ENCODE measurements at regions not wholly inside any gene's neighbourhood (a gene's known extent, or its start where the extent isn't known, plus 50 kb on each side); places are given as distances from the start of the nearest gene placed in this dataset.

DNA sequence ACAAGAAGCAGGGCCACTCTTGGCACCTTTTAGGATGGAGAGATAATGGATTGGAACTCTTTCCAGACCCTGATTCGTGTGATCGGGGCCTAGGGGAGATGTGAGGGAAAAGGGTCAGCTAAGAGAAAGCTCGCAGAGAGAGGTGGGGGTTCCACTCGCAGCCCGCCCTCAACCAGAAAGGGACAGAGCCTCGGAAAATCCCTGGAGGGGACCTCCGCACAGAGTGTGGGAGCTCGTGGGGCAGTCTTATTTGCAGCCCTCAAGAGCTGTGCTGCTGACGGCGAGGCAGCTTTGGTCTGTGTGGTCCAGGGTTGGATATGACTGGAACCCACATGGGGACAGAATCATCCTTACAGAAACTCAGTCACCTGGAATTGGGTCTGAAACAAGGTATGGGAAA, 184.3 kb upstream of the PMEPA1 start:
- no peak overlapping the region for H3K9ac ChIP-seq (replicated peaks; ENCODE audit: extremely low read depth, insufficient read depth, low read length)
- no peaks in the 10 kb centered on the region for H3K9me1 ChIP-seq (replicated peaks; ENCODE audit: control insufficient read depth, extremely low read depth, insufficient read depth, low read length)
- H4K20me1 ChIP-seq (replicated peaks; ENCODE audit: control insufficient read depth, extremely low read depth, insufficient read depth, low read length): no peaks in the 10 kb centered on the region
- ChIA-PET POLR2A (no interaction called here), CTCF (no interaction called here)
- dilution Hi-C loops (cut with MboI; ENCODE audit: extremely low pct_ligation_motif_present, low sequenced_read_pairs): no loop called here
- no peaks in the 10 kb centered on the region for H3K9me3 ChIP-seq (replicated peaks; ENCODE audit: control insufficient read depth, insufficient read depth, low read length)
- H3K79me2 ChIP-seq (ENCODE audit: control insufficient read depth, insufficient read depth, low read length): no peaks in the 10 kb centered on the region
- no peaks in the 10 kb centered on the region for H3K4me1 ChIP-seq (ENCODE audit: control insufficient read depth, extremely low read depth, insufficient read depth, low read length)
- no peak for FAIRE-seq
- TF ChIP-seq FOS (IDR thresholded peaks at IDR 0.05; ENCODE audit: borderline replicate concordance, insufficient read depth, low read length) (no peak), POLR2AphosphoS5 (IDR thresholded peaks at IDR 0.05; ENCODE audit: insufficient read depth, low read depth, low read length) (no peak), JUN (IDR thresholded peaks at IDR 0.05; ENCODE audit: borderline replicate concordance, insufficient read depth, insufficient read length, low read depth) (no peak), POLR2A (IDR thresholded peaks at IDR 0.05; ENCODE audit: low read depth, low read length) (no peak)
- TF ChIP-seq, protein P1, sequence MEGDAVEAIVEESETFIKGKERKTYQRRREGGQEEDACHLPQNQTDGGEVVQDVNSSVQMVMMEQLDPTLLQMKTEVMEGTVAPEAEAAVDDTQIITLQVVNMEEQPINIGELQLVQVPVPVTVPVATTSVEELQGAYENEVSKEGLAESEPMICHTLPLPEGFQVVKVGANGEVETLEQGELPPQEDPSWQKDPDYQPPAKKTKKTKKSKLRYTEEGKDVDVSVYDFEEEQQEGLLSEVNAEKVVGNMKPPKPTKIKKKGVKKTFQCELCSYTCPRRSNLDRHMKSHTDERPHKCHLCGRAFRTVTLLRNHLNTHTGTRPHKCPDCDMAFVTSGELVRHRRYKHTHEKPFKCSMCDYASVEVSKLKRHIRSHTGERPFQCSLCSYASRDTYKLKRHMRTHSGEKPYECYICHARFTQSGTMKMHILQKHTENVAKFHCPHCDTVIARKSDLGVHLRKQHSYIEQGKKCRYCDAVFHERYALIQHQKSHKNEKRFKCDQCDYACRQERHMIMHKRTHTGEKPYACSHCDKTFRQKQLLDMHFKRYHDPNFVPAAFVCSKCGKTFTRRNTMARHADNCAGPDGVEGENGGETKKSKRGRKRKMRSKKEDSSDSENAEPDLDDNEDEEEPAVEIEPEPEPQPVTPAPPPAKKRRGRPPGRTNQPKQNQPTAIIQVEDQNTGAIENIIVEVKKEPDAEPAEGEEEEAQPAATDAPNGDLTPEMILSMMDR (IDR thresholded peaks at IDR 0.05; ENCODE audit: extremely low read depth in 1 of 2, insufficient read depth in 1 of 2, low read depth in 1 of 2, low read length in 2 of 2): no peak
- intact Hi-C loops (cut with micrococcal nuclease): no loop called here
- H3K4me3 ChIP-seq (replicated peaks in 1 of 3; ENCODE audit: insufficient read depth in 1 of 3, low read depth in 1 of 3, low read length in 3 of 3): no peak overlapping the region
- no peak overlapping the region for H3K4me2 ChIP-seq (ENCODE audit: insufficient read depth, low read length)
- no peak for DNase-seq (ENCODE audit: low read depth, low spot score)
- H3K27ac ChIP-seq (ENCODE audit: insufficient read depth, low read depth, low read length): no peak overlapping the region
- no peaks in the 10 kb centered on the region for H3K27me3 ChIP-seq (ENCODE audit: control insufficient read depth in 2 of 2, insufficient read depth in 2 of 2, low read length in 2 of 2)
- H2AFZ ChIP-seq (ENCODE audit: low read depth, low read length): no peak overlapping the region
- H3K36me3 ChIP-seq (ENCODE audit: control insufficient read depth in 2 of 2, extremely low read depth in 1 of 2, insufficient read depth in 2 of 2, low read length in 2 of 2): no peaks in the 10 kb centered on the region
- BruUV-seq (replicated peaks): no TSS peak

DNA sequence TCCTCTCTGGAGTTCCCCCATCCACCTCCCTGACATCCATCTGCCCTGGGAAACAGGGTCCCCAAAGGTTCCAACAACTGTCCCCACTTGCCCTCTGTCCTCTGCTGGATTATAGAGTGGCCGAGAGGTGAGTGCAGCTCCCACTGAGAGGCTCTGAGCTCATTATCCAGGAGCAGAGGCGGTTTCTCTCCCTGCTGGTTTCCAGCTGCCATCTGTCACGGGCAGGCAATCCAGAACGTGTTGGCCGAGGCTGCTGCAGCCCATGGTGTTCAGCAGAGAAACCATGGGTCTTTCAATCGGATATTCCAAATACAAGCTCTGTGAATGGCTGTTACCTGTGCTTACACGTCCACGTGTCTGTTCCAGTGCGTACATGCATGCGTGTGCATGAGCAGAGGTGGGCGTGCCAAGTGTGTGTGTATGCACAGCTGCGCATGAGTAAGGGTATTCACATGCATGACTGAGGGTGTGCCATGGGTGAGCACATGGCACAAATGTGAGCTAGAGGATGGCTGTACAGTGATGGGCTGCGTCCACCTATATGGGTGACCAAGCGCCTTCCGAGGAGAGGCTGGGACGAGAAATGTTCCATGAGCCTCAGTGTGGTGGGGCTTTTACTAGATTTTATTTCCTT, 183.7 kb upstream of the PMEPA1 start:
- no peak for FAIRE-seq
- intact Hi-C loops (cut with micrococcal nuclease) (no loop called here), dilution Hi-C loops (cut with MboI; ENCODE audit: extremely low pct_ligation_motif_present, low sequenced_read_pairs) (no loop called here)
- no peaks in the 10 kb centered on the region for H3K9me3 ChIP-seq (replicated peaks; ENCODE audit: control insufficient read depth, insufficient read depth, low read length)
- no peaks in the 10 kb centered on the region for H3K79me2 ChIP-seq (ENCODE audit: control insufficient read depth, insufficient read depth, low read length)
- H2AFZ ChIP-seq (ENCODE audit: low read depth, low read length): no peak overlapping the region
- no peak overlapping the region for H3K4me3 ChIP-seq (replicated peaks in 1 of 3; ENCODE audit: insufficient read depth in 1 of 3, low read depth in 1 of 3, low read length in 3 of 3)
- no peak overlapping the region for H3K27ac ChIP-seq (ENCODE audit: insufficient read depth, low read depth, low read length)
- H3K36me3 ChIP-seq (ENCODE audit: control insufficient read depth in 2 of 2, extremely low read depth in 1 of 2, insufficient read depth in 2 of 2, low read length in 2 of 2): no peaks in the 10 kb centered on the region
- DNase-seq (ENCODE audit: low read depth, low spot score): no peak
- H3K4me1 ChIP-seq (ENCODE audit: control insufficient read depth, extremely low read depth, insufficient read depth, low read length): no peaks in the 10 kb centered on the region
- ChIA-PET POLR2A (no interaction called here), CTCF (no interaction called here)
- H3K27me3 ChIP-seq (ENCODE audit: control insufficient read depth in 2 of 2, insufficient read depth in 2 of 2, low read length in 2 of 2): no peaks in the 10 kb centered on the region
- no peak overlapping the region for H3K9ac ChIP-seq (replicated peaks; ENCODE audit: extremely low read depth, insufficient read depth, low read length)
- no peaks in the 10 kb centered on the region for H4K20me1 ChIP-seq (replicated peaks; ENCODE audit: control insufficient read depth, extremely low read depth, insufficient read depth, low read length)
- TF ChIP-seq GATA2 (IDR thresholded peaks at IDR 0.05; ENCODE audit: insufficient read depth, insufficient read length, low read depth, low read length) (no peak), FOS (IDR thresholded peaks at IDR 0.05; ENCODE audit: borderline replicate concordance, insufficient read depth, low read length) (no peak), MAX (IDR thresholded peaks at IDR 0.05; ENCODE audit: insufficient read depth, insufficient read length) (no peak), EZH2 (IDR thresholded peaks at IDR 0.05; ENCODE audit: borderline replicate concordance, low read depth, low read length, severe bottlenecking) (no peak), POLR2A (IDR thresholded peaks at IDR 0.05; ENCODE audit: low read depth, low read length) (no peak), MYC (IDR thresholded peaks at IDR 0.05; ENCODE audit: low read depth, low read length) (no peak), POLR2AphosphoS5 (IDR thresholded peaks at IDR 0.05; ENCODE audit: insufficient read depth, low read depth, low read length) (no peak), JUN (IDR thresholded peaks at IDR 0.05; ENCODE audit: borderline replicate concordance, insufficient read depth, insufficient read length, low read depth) (no peak)
- TF ChIP-seq, protein P1 (IDR thresholded peaks at IDR 0.05; ENCODE audit: extremely low read depth in 1 of 2, insufficient read depth in 1 of 2, low read depth in 1 of 2, low read length in 2 of 2): no peak
- no TSS peak for BruUV-seq (replicated peaks)
- no peak overlapping the region for H3K4me2 ChIP-seq (ENCODE audit: insufficient read depth, low read length)
- H3K9me1 ChIP-seq (replicated peaks; ENCODE audit: control insufficient read depth, extremely low read depth, insufficient read depth, low read length): no peaks in the 10 kb centered on the region
